ENCODE measurements at regions not wholly inside any gene's neighbourhood (a gene's known extent, or its start where the extent isn't known, plus 50 kb on each side); places are given as distances from the start of the nearest gene placed in this dataset.

GRCh38 chr17:63290784-63291183 is 155.3 kb downstream of the CYB561 start:
- Histone ChIP-seq H3K4me3 (ENCODE audit: low read length) (no peak overlapping the region), H3K79me2 (ENCODE audit: low read length) (no peaks in the 10 kb centered on the region), H2AFZ (ENCODE audit: low read depth, low read length) (no peak overlapping the region), H3K27me3 (ENCODE audit: low read depth, low read length) (no peaks in the 10 kb centered on the region), H3K9me3 (ENCODE audit: insufficient read depth, low read length) (peaks cover 22% of the 10 kb centered on the region; the same call in 1 of the 2 replicates), H3K4me1 (ENCODE audit: low read length) (peaks cover 42% of the 10 kb centered on the region), H3K9ac (ENCODE audit: low read length) (no peak overlapping the region), H3K36me3 (replicated peaks; ENCODE audit: low read depth, low read length) (peaks cover 46% of the 10 kb centered on the region), H3K4me2 (ENCODE audit: low read length) (no peak overlapping the region), H3K27ac (ENCODE audit: low read length) (peak overlapping the region; percentile 82; the same call in 1 of the 2 replicates), H4K20me1 (ENCODE audit: insufficient read depth, low read length) (no peaks in the 10 kb centered on the region)
- TF ChIP-seq CTCF (IDR thresholded peaks at IDR 0.05; ENCODE audit: low read depth, low read length) (no peak), EZH2phosphoT487 (IDR thresholded peaks at IDR 0.05; ENCODE audit: low read depth) (no peak)

GRCh38 chr17:63291258-63291657 is 154.8 kb downstream of the CYB561 start:
- Histone ChIP-seq H3K36me3 (replicated peaks; ENCODE audit: low read depth, low read length) (peaks cover 47% of the 10 kb centered on the region), H3K27me3 (ENCODE audit: low read depth, low read length) (no peaks in the 10 kb centered on the region), H3K4me1 (ENCODE audit: low read length) (peaks cover 42% of the 10 kb centered on the region), H3K79me2 (ENCODE audit: low read length) (no peaks in the 10 kb centered on the region), H3K4me2 (ENCODE audit: low read length) (no peak overlapping the region), H3K27ac (ENCODE audit: low read length) (no peak overlapping the region), H2AFZ (ENCODE audit: low read depth, low read length) (no peak overlapping the region), H3K9ac (ENCODE audit: low read length) (no peak overlapping the region), H4K20me1 (ENCODE audit: insufficient read depth, low read length) (no peaks in the 10 kb centered on the region), H3K4me3 (ENCODE audit: low read length) (no peak overlapping the region), H3K9me3 (ENCODE audit: insufficient read depth, low read length) (peaks cover 22% of the 10 kb centered on the region)
- TF ChIP-seq CTCF (IDR thresholded peaks at IDR 0.05; ENCODE audit: low read depth, low read length) (no peak), EZH2phosphoT487 (IDR thresholded peaks at IDR 0.05; ENCODE audit: low read depth) (no peak)

- H3K4me3 ChIP-seq (ENCODE audit: low read length): no peak overlapping the region
- H3K79me2 ChIP-seq (ENCODE audit: low read length): no peaks in the 10 kb centered on the region
- no peak for TF ChIP-seq CTCF (IDR thresholded peaks at IDR 0.05; ENCODE audit: low read depth, low read length)
- no peak for TF ChIP-seq EZH2phosphoT487 (IDR thresholded peaks at IDR 0.05; ENCODE audit: low read depth)
- H2AFZ ChIP-seq (ENCODE audit: low read depth, low read length): no peak overlapping the region
- H4K20me1 ChIP-seq (ENCODE audit: insufficient read depth, low read length): no peaks in the 10 kb centered on the region
- no peaks in the 10 kb centered on the region for H3K27me3 ChIP-seq (ENCODE audit: low read depth, low read length)
- H3K4me2 ChIP-seq (ENCODE audit: low read length): no peak overlapping the region
- peaks cover 42% of the 10 kb centered on the region for H3K4me1 ChIP-seq (ENCODE audit: low read length)
- no peak overlapping the region for H3K9ac ChIP-seq (ENCODE audit: low read length)
- peaks cover 28% of the 10 kb centered on the region for H3K9me3 ChIP-seq (ENCODE audit: insufficient read depth, low read length)
- H3K27ac ChIP-seq (ENCODE audit: low read length): no peak overlapping the region
- H3K36me3 ChIP-seq (replicated peaks; ENCODE audit: low read depth, low read length): peaks cover 49% of the 10 kb centered on the region
Measured at GRCh38 chr17:63292421-63292820, 153.7 kb downstream of the CYB561 start.

GRCh38 chr17:63293323-63294075 is 152.6 kb downstream of the CYB561 start:
- Histone ChIP-seq H3K9ac (ENCODE audit: low read length) (no peak overlapping the region), H3K79me2 (ENCODE audit: low read length) (no peaks in the 10 kb centered on the region), H2AFZ (ENCODE audit: low read depth, low read length) (no peak overlapping the region), H3K27ac (ENCODE audit: low read length) (no peak overlapping the region), H3K4me3 (ENCODE audit: low read length) (no peak overlapping the region), H3K4me2 (ENCODE audit: low read length) (peak overlapping the region; percentile 11), H3K9me3 (ENCODE audit: insufficient read depth, low read length) (peaks cover 22% of the 10 kb centered on the region), H3K27me3 (ENCODE audit: low read depth, low read length) (no peaks in the 10 kb centered on the region), H4K20me1 (ENCODE audit: insufficient read depth, low read length) (no peaks in the 10 kb centered on the region), H3K36me3 (replicated peaks; ENCODE audit: low read depth, low read length) (peaks cover 42% of the 10 kb centered on the region), H3K4me1 (ENCODE audit: low read length) (peaks cover 37% of the 10 kb centered on the region)
- no peak for TF ChIP-seq CTCF (IDR thresholded peaks at IDR 0.05; ENCODE audit: low read depth, low read length)
- TF ChIP-seq EZH2phosphoT487 (IDR thresholded peaks at IDR 0.05; ENCODE audit: low read depth): no peak

All from OCI-LY3 (cell line).